ENCODE measurements at regions not wholly inside any gene's neighbourhood (a gene's known extent, or its start where the extent isn't known, plus 50 kb on each side); places are given as distances from the start of the nearest gene placed in this dataset.

DNA sequence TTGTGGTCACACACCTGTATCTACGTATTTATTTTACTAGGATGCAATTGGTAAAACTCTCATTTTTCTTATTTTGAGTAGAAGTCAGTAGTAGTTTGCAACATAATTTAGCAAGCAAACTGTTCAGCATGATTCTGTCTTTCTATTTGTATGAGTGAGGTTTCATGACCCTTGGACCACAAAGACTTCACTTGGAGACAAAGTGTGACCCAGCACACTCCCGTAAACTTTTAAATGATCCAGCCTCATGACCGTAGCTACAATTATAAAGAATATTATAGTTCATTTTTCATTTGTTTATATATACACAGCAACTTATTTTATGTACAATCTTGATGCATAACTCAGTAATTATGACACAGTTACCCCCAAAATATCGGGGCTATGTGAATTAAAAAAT, 86.5 kb downstream of the ERCC5 start:
- H3K27me3 ChIP-seq = no peaks in the 10 kb centered on the region
- H3K27ac ChIP-seq = no peak overlapping the region
- TF ChIP-seq CTCF (IDR thresholded peaks at IDR 0.05) (no peak), POLR2A (IDR thresholded peaks at IDR 0.05) (no peak), EP300 (IDR thresholded peaks at IDR 0.05) (no peak), POLR2AphosphoS5 (IDR thresholded peaks at IDR 0.05) (no peak)
- WGBS, 2 donors (ENCODE audit: low coverage in 1 of 2) = 83 to 92% methylated on average over 4 of the region's 4 CpGs
- H3K9me3 ChIP-seq = no peaks in the 10 kb centered on the region
- no peak overlapping the region for H3K4me3 ChIP-seq
- no peak for ATAC-seq
- no peaks in the 10 kb centered on the region for H3K4me1 ChIP-seq
- no peaks in the 10 kb centered on the region for H3K36me3 ChIP-seq

- WGBS, 2 donors (ENCODE audit: low coverage in 1 of 2) = 33 to 38% methylated on average over 2 to 3 of the region's 3 CpGs
- no peak overlapping the region for H3K4me3 ChIP-seq
- TF ChIP-seq CTCF (IDR thresholded peaks at IDR 0.05) (no peak), POLR2A (IDR thresholded peaks at IDR 0.05) (no peak), EP300 (IDR thresholded peaks at IDR 0.05) (no peak), POLR2AphosphoS5 (IDR thresholded peaks at IDR 0.05) (no peak)
- H3K27me3 ChIP-seq = no peaks in the 10 kb centered on the region
- no peak overlapping the region for H3K27ac ChIP-seq
- no peaks in the 10 kb centered on the region for H3K4me1 ChIP-seq
- no peaks in the 10 kb centered on the region for H3K9me3 ChIP-seq
- H3K36me3 ChIP-seq = no peaks in the 10 kb centered on the region
- no peak for ATAC-seq
These were observed 84.7 kb downstream of the ERCC5 start for GRCh38 chr13:102930566-102930965.

GRCh38 chr13:102928941-102929675, 83.3 kb downstream of the ERCC5 start:
- Histone ChIP-seq H3K27ac (no peak overlapping the region), H3K36me3 (no peaks in the 10 kb centered on the region), H3K9me3 (no peaks in the 10 kb centered on the region), H3K4me3 (no peak overlapping the region), H3K4me1 (no peaks in the 10 kb centered on the region), H3K27me3 (peaks cover 6% of the 10 kb centered on the region)
- TF ChIP-seq CTCF (IDR thresholded peaks at IDR 0.05) (no peak), POLR2A (IDR thresholded peaks at IDR 0.05) (no peak), EP300 (IDR thresholded peaks at IDR 0.05) (no peak), POLR2AphosphoS5 (IDR thresholded peaks at IDR 0.05) (no peak)
- no peak for ATAC-seq
- WGBS, 2 donors (ENCODE audit: low coverage in 1 of 2) = 74 to 77% methylated on average over 7 to 9 of the region's 9 CpGs

All from gastroesophageal sphincter (tissue), 4 donors.